ENCODE measurements at regions not wholly inside any gene's neighbourhood (a gene's known extent, or its start where the extent isn't known, plus 50 kb on each side); places are given as distances from the start of the nearest gene placed in this dataset.

GRCh38 chr20:59387891-59388290 lies 87.5 kb downstream of the EDN3 start:
- no peaks in the 10 kb centered on the region; a peak in 1 of 4 replicates for H3K9me3 ChIP-seq (ENCODE audit: insufficient read depth in 2 of 2, low read depth in 1 of 2, low read length in 1 of 2)
- no peak overlapping the region for H3K9ac ChIP-seq (replicated peaks in 1 of 4; ENCODE audit: extremely low read depth in 1 of 4, low read depth in 3 of 4, low read length in 3 of 4)
- H3K4me3 ChIP-seq (ENCODE audit: extremely low read depth in 1 of 4, insufficient read depth in 2 of 4, low read depth in 3 of 4, low read length in 4 of 4), result no peak overlapping the region
- no peak overlapping the region for H2BK15ac ChIP-seq (ENCODE audit: low read length)
- peaks cover 0 to 7% (median 2%) of the 10 kb centered on the region in 4 experiments; a peak in 5 of 7 replicates for H3K4me1 ChIP-seq (replicated peaks in 1 of 4; ENCODE audit: control insufficient read depth in 3 of 4, insufficient read depth in 4 of 4, low read length in 3 of 4)
- H3K4ac ChIP-seq (replicated peaks; ENCODE audit: insufficient read length, low read depth, low read length), result no peak overlapping the region
- POLR2A ChIA-PET (ENCODE audit: partially characterized antibody), result no interaction called here
- H4K91ac ChIP-seq (replicated peaks; ENCODE audit: insufficient read length, low read length), result no peak overlapping the region
- CTCF ChIA-PET (ENCODE audit: partially characterized antibody), result interaction anchor here (0.5 to 1.7 kb wide), 4 partner anchors 9 to 736 kb away, joined by 3 to 6 read pairs (median 4); no protein-coding TSS in a partner anchor
- H2BK12ac ChIP-seq (ENCODE audit: low read depth, low read length), result no peak overlapping the region
- H3K4me2 ChIP-seq (ENCODE audit: insufficient read depth in 1 of 2, low read depth in 2 of 2, low read length in 2 of 2), result no peak overlapping the region
- WGBS, 2 experiments (ENCODE audit: extremely low coverage in 1 of 2, insufficient coverage in 1 of 2, insufficient read length in 1 of 2, insufficient replicate concordance in 2 of 2, low coverage in 1 of 2, low lambda C conversion rate in 2 of 2, missing lambda C conversion rate in 1 of 2), result 88% methylated on average over 3 of the region's 3 CpGs; no CpG with 5 or more reads in 1 of the 2 experiments
- H3K14ac ChIP-seq (ENCODE audit: insufficient read length), result no peak overlapping the region
- H3K18ac ChIP-seq (ENCODE audit: extremely low read depth, low read length), result no peak overlapping the region
- H3K79me2 ChIP-seq (ENCODE audit: control insufficient read depth in 1 of 2, insufficient read depth in 2 of 2, low read length in 2 of 2), result no peaks in the 10 kb centered on the region
- H3K23ac ChIP-seq (ENCODE audit: insufficient read length), result no peak overlapping the region
- FAIRE-seq (no peak), DNase-seq (ENCODE audit: low read depth in 1 of 2, low spot score in 2 of 2) (no peak)
- no peak overlapping the region for H3K56ac ChIP-seq (replicated peaks; ENCODE audit: insufficient read length, low read depth, low read length)
- H2BK20ac ChIP-seq (ENCODE audit: low read length), result no peak overlapping the region
- H2BK5ac ChIP-seq (ENCODE audit: low read depth, low read length), result no peak overlapping the region
- no peak overlapping the region for H2AK5ac ChIP-seq (ENCODE audit: low read depth, low read length)
- no peak overlapping the region for H2AFZ ChIP-seq (ENCODE audit: low read length)
- no peaks in the 10 kb centered on the region for H4K20me1 ChIP-seq (replicated peaks in 1 of 2; ENCODE audit: control insufficient read depth in 1 of 2, insufficient read depth in 2 of 2, low read length in 2 of 2)
- no peak overlapping the region for H4K5ac ChIP-seq (ENCODE audit: insufficient read length, low read depth, low read length)
- no peak overlapping the region for H3K27ac ChIP-seq (ENCODE audit: low read depth, low read length)
- H3K23me2 ChIP-seq (ENCODE audit: low read depth, low read length), result peaks cover 3% of the 10 kb centered on the region; the same call in 1 of the 2 replicates
- no peaks in the 10 kb centered on the region for H3K79me1 ChIP-seq (ENCODE audit: low read depth, low read length)
- TF ChIP-seq EGR1 (IDR thresholded peaks at IDR 0.05; ENCODE audit: borderline replicate concordance, low read depth, low read length), result no peak
- TF ChIP-seq FOSL1 (IDR thresholded peaks at IDR 0.05; ENCODE audit: insufficient read depth, low read depth, low read length), result no peak
- TF ChIP-seq BCL11A (IDR thresholded peaks at IDR 0.05; ENCODE audit: low read depth in 2 of 2, low read length in 2 of 2), result no peak
- no peak for TF ChIP-seq CBX5 (IDR thresholded peaks at IDR 0.05; ENCODE audit: low read depth, low read length)
- no peak for TF ChIP-seq SAP30 (IDR thresholded peaks at IDR 0.05; ENCODE audit: insufficient read depth, insufficient replicate concordance, low read length)
- no peak for TF ChIP-seq RNF2 (IDR thresholded peaks at IDR 0.05; ENCODE audit: borderline replicate concordance, low read depth, low read length, missing control alignments, poor library complexity, severe bottlenecking)
- TF ChIP-seq YY1 (IDR thresholded peaks at IDR 0.05; ENCODE audit: low read depth, low read length), result no peak
- no peak for TF ChIP-seq GTF2F1 (IDR thresholded peaks at IDR 0.05; ENCODE audit: borderline replicate concordance, low read depth, low read length)
- H2BK120ac ChIP-seq (replicated peaks; ENCODE audit: low read depth, low read length), result no peak overlapping the region
- 0 out of 7 replicates have a peak, but pooled peaks cover 0 to 3% (median 0%) of the 10 kb centered on the region in 4 experiments for H3K27me3 ChIP-seq (replicated peaks in 1 of 4; ENCODE audit: control insufficient read depth in 3 of 4, extremely low read depth in 1 of 4, insufficient read depth in 3 of 4, low read length in 3 of 4)
- no peak overlapping the region for H4K8ac ChIP-seq (ENCODE audit: extremely low read depth, insufficient read depth, low read length)
- no peaks in the 10 kb centered on the region for H3K36me3 ChIP-seq (ENCODE audit: control insufficient read depth in 2 of 4, insufficient read depth in 4 of 4, low read length in 3 of 4)
